ENCODE measurements at regions not wholly inside any gene's neighbourhood (a gene's known extent, or its start where the extent isn't known, plus 50 kb on each side); places are given as distances from the start of the nearest gene placed in this dataset.
"Not testable (repeated sequence)": the region's sequence is repeated elsewhere in the genome, so short reads cannot be mapped to it uniquely, and the experiment has no call there.

DNA sequence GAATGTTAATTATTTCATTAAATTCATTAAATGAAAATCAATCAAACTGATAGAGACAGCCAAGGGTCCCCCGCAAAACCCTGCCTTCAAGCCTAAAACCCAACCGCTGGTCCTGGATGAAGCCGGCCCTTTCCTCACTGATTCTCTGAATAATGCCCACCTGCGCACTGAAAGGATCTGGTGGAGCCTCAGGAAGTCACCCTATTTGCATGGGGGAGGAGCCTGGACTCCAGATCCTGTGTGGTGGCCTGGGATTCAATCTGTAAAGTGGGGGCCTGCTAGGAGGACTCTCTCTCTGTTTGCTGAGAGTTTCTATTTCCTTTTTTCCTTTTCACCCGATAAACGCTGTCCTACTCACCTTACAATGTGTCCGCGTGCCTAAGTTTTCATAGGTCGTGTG, 97.9 kb upstream of the ADAMTS3 start:
- no peak for DNase-seq

DNA sequence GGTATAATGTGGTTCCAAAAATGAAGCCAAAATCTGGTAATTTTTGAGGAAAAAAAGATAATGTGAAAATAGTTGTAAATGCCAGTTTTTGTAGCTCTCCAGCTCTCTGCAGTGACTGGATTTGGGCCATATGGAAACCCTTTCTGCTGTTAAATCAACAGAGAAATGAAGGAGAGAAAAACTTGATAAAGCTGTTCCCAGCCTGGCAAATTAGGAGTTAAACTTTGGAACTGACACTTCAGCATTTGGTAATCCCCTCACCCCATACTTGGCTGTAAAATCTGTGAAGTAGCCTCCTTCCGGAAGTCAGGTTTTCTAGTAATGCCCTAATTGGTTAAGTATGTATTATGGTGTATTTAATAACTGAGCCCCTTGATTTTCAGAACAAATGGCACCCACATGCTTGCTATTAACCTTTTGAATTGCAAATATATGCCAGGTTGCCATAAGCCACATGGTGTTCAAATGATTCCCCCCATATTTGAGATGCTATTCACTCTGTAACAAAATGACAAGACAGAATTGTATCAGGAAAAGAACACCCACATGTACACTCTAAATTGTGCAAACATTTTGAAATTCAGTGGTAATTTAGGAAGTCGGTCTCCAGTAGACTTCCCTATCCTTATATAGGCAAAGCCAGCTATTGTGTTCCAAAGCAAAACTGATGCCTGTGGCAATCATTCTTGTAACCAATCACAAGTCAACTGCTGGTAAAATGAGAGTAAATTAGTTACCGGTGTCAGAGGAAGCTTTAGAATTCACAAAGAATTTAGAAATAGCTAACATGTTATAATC, 96.3 kb upstream of the ADAMTS3 start:
- peak; percentile 49 for DNase-seq

DNA sequence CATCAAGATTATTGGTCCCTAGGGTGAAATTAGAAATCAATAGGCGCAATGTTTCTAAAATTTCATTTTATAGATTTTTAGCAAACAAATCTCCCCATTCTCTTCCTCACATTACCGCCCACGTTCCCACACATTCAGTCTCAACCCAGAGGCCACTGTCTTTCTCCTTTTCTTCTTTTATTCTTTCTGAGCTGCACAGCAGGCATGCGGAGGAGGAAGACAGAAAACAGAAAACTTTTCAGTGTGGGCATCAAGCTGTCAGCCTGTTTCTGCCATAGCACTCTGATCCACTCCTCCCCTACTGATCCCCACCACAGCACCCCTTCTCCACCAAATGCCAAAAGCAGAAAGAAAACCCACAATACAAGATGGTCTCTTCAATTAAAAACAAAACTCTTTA, 94.8 kb upstream of the ADAMTS3 start:
- DNase-seq, result no peak

DNA sequence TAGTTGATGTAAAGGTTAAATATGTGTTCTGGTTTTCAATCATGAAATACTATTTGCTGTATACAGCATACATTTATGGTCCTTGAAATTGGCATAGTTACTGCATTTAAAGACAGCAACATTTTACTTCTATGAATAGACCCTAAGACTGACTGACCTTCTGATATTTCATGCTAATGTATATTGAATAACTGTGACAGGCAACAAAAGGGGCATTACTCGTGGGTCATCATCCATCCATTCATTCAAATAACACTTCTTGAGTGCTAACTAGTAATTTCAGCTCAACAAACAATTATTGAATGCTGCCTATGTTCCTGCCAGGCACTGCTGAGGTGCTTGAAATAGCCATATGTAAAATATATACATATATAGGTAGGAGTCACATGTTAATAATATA, 92.8 kb upstream of the ADAMTS3 start:
- DNase-seq, result no peak

DNA sequence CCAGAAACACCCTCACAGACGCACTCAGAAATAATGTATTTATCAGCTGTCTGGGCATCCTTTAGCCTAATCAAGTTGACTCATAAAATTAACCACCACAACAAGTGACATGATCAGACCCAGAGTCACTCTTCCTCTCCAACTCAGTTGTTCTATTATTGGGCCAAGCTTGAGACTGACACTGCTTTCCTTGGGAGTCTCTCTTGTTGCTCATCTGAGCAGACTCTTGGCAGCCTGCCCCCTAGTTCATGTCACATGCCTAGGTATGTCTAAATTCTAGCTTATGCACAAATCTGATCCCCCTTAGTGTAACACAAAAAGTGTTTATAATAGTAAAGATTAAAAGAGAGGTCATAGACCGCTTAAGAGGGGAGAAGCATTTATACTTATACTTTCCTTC, 72.6 kb upstream of the ADAMTS3 start:
- DNase-seq, result no peak

DNA sequence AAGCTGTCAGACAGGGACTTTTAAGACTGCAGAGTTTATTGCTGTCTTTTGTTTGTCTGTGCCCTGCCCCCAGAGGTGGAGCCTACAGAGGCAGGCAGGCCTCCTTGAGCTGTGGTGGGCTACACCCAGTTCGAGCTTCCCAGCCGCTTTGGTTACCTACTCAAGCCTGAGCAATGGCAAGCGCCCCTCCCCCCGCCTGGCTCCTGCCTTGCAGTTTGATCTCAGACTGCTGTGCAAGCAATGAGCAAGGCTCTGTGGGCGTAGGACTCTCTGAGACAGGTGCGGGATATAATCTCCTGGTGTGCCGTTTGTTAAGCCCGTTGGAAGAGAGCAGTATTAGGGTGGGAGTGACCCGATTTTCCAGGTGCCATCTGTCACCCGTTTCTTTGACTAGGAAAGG, 67.8 kb upstream of the ADAMTS3 start:
- not testable (repeated sequence) for DNase-seq

DNA sequence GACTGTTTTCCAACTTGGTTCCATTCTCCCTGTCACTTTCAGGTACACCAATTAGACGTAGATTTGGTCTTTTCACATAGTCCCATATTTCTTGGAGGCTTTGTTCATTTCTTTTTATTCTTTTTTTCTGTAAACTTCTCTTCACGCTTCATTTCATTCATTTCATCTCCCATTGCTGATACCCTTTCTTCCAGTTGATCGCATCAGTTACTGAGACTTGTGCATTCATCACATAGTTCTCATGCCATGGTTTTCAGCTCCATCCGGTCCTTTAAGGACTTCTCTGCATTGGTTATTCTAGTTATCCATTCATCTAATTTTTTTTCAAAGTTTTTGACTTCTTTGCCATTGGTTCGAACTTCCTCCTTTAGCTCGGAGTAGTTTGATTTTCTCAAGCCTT, 66.9 kb upstream of the ADAMTS3 start:
- not testable (repeated sequence) for DNase-seq

DNA sequence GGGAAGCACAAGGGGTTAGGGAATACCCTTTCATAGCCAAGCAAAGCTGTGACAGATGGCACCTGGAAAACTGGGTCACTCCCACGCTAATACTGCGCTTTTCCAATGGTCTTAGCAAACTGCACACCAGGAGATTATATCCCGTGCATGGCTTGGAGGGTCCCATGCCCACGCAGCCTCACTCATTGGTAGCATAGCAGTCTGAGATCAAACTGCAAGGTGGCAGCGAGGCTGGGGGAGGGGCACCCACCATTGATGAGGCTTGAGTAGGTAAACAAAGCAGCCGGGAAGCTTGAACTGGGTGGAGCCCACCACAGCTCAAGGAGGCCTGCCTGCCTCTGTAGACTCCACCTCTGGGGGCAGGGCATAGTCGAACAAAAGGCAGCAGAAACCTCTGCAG, 63.2 kb upstream of the ADAMTS3 start:
- DNase-seq, result not testable (repeated sequence)

DNA sequence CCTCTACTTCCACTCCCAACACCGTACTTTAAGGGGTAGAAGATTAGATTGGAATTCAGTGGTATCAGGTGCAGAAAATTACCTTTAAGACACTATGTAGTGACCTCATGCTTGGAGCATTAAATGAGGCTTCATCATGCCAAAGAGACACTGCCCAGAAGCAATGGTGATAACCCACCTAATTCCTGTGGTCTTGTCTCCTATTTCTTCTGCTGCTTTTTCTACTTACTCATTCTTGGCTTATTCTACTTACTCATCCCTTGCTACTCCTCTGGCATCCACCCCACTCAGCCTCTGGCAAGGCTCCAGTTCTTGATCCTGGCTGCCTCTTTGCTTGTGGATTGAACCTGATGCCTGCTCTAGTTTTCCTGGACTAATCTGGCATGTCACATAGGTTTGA, 62.3 kb upstream of the ADAMTS3 start:
- DNase-seq, result no peak

DNA sequence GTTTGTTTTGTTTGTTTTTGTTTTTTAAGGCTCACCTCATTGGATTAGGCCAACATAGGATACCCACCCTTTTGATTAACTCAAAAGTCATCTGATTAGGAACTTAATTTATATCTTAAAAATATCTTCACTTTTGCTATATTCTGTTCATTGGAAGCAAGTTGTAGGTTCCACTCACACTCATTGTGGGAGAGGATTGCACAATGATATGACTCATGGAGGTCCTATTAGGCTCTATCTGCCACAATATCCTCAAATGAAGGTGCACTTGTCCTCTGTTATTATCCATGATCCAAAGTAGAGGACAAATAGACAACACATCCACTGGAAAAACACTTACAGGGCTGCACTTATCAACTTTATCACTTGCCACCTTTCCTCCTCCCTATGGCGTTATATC, 60.5 kb upstream of the ADAMTS3 start:
- DNase-seq, result no peak

DNA sequence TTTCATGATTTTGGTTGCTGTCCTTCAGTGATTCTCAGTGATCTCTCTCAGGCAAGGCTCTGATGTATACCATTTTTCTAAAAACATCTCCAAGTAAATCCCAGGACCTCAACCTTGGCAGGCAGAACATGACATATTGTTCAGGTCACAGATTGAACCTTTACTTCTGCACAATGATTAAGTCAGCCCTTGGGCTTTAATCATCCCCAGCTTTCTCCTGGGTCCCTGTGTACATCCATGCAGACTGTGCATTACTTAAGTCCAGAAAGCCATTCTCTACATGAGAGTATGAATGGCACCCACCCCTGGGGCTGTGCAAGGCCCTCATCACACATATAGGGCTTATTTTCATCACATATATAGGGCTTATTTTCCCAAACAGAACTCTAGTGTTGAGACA, 58.7 kb upstream of the ADAMTS3 start:
- no peak for DNase-seq

Data from inflammatory macrophage treated with lipopolysaccharide for 4 hours (primary cell).